Astrocyte of the spinal cord (primary cell): ENCODE measurements at regions not wholly inside any gene's neighbourhood (a gene's known extent, or its start where the extent isn't known, plus 50 kb on each side); places are given as distances from the start of the nearest gene placed in this dataset.

ENCODE experiments used
- DNase-seq: peaks from one replicate; pipeline ENCODE4 v3.0.0; 2011; ENCODE audit warnings: low read depth, low spot score
- H3K4me3 ChIP-seq: 2 replicates; pipeline ENCODE4 v1.5.1; 2011; ENCODE audit warnings: low read depth, mild to moderate bottlenecking, low read length, moderate library complexity
- in situ Hi-C: cut with HindIII; loops from 2 replicates; pipeline ENCODE4 v1.10.0; 2017; ENCODE audit warnings: low sequenced_read_pairs
- TF ChIP-seq, protein P1 (sequence below): IDR thresholded peaks from 2 replicates; pipeline ENCODE4 v1.5.1; 2012; ENCODE audit warnings: low read depth, mild to moderate bottlenecking, low read length, inconsistent platforms

DNA sequence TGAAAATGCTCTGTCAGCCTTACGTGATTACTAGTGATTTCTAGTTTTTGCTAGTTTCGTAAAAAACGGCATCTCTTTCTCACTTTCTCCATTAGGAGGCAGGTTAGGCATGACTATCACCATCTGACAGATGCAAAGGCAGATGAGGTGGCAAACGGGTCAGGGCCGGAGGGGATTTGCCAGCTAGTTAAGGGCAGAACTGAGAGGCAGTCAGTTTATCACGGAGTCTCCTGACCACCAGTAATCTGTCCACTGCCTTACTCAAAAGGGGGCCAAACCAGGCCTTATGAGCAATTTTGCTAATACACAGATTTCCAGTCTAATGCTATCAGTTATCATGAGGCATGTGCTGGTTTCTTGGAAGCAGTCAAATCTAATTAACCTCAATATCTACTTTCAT is 159.3 kb downstream of the TSEN15 start:
- TF ChIP-seq, protein P1, sequence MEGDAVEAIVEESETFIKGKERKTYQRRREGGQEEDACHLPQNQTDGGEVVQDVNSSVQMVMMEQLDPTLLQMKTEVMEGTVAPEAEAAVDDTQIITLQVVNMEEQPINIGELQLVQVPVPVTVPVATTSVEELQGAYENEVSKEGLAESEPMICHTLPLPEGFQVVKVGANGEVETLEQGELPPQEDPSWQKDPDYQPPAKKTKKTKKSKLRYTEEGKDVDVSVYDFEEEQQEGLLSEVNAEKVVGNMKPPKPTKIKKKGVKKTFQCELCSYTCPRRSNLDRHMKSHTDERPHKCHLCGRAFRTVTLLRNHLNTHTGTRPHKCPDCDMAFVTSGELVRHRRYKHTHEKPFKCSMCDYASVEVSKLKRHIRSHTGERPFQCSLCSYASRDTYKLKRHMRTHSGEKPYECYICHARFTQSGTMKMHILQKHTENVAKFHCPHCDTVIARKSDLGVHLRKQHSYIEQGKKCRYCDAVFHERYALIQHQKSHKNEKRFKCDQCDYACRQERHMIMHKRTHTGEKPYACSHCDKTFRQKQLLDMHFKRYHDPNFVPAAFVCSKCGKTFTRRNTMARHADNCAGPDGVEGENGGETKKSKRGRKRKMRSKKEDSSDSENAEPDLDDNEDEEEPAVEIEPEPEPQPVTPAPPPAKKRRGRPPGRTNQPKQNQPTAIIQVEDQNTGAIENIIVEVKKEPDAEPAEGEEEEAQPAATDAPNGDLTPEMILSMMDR, result no peak
- in situ Hi-C loops, result no loop called here
- H3K4me3 ChIP-seq, result no peak overlapping the region
- no peak for DNase-seq

DNA sequence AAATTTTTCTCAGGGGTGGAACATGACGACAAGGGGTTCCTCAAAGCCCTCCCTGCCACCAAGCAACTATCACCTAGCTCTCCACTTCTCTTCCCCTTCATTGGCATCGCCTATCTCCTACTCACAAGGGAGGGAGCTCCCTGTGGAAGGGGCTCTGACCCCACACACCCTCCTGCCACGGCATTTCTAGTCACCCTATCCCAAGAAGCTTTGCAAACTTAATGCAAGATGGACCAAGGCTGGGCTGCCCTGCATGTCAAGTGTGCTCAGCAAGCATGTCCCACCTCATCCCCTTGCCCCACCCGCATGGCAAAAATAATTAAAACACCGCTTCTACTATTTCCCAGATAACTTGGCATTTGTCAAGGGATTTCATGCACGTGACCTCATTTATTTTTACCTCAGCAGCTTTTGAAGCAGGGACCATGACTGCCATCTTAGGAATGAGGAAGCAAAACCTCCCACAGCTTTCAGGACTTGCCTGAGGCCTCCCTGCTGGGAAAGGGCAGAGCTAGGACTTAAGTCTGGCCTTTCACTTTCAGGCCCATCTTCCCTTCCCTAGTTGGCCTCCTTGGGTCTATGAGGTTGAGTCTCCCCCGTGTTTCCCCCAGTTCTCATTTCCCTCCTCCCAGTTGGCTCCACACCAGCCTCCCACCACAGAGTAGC is 161.3 kb downstream of the TSEN15 start:
- in situ Hi-C loops, result no loop called here
- DNase-seq, result peak; percentile 88
- TF ChIP-seq, protein P1, result no peak
- no peak overlapping the region for H3K4me3 ChIP-seq

DNA sequence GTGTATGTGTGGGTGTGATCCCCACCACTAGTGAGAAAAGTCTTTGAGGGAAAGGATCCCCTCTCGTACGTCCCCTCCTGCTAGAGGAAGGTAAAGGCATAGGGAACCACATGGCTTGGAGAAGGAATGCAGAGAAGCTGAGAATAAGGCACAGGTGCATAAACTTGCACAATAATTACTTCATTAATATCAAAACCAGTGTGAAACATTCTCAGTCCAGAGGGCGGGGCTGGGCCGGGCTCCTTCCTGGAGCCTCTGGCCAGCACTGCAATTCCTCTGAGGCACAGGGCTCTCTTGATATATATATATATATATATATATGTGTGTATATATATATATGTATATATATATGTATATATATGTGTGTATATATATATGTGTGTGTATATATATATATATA is 162.6 kb downstream of the TSEN15 start:
- H3K4me3 ChIP-seq, result no peak overlapping the region
- no peak for DNase-seq
- TF ChIP-seq, protein P1, result no peak
- in situ Hi-C loops, result no loop called here

DNA sequence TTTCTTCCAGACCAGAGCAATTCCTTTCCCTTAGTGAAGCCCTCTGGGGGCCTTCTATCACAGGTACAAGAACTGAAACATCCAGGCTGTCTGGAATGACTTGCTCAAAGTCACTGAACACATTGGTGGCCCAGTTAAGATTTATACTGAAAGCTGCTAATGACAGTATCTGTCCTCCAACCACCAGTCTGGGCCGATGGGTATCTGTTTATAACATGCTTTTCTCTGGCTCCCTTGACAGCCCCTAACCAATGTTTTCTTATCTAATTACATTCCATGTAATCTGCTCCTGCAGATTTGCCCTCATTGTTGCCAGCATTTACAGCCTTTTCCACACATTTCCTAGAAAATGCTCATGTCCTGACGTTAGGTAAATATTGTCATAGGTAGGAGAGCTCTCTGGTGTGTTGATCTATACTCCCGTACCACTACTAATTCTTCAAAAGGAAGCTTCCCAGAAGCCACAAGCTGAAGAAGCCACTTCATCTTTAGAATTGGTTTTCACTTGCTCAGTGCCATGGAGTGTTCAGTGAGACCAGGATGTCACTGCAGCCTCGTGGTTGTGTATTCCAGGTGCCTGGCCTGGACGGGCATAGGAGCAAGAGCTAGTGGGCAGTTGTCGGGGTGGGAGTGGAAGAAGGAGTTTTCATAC is 163.9 kb downstream of the TSEN15 start:
- TF ChIP-seq, protein P1, result no peak
- no peak overlapping the region for H3K4me3 ChIP-seq
- in situ Hi-C loops, result no loop called here

DNA sequence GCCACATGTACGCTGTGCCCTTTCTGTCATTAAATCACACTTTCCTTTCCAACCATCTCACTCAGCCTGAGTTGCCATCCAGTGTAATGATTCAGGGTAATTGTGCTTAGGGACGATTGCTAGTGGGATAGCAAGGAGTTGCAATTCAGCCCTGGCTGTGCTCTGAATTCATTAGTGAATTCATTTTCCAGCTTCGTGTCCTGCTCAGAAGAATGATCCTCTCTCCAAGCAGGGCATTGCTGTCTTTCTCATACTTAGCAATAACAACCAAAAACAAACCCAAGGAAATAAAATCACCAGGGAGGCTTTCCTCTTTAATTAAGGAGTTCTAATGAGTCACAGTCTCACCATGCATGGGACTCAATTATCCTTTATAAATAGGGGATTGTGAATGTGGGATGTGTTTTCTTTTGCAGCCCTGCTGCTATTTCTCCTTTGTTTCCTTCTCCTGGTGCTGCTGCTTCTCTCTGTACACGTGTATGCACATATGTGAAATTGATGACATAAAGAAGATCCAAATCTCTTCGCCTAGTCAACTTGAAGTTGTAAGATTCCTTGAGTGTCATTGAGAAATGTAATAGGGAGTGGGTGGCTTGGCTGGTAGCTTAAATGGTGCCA is 167.0 kb downstream of the TSEN15 start:
- H3K4me3 ChIP-seq, result no peak overlapping the region
- in situ Hi-C loops, result no loop called here
- TF ChIP-seq, protein P1, result no peak
- DNase-seq, result no peak

More for the DNA sequence above, 163.9 kb downstream of the TSEN15 start:
- no peak for DNase-seq

DNA sequence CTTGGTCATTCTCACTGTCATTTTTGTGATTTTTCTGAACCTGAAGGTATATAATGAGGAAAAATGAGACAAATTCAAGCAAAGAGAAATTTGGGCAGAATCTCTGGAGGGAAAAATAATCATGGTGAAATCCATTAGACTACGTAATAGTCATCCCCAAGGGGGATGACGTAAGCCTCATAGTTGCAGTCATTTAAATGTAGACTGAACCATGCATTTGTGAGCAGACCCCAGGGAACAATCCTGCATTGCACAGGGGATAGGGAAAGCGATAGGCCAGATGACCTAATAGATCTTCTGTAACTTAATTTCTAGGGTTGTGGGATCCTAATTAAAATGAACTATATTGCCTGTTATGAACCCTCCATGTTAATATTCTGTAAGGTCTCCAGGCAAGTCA is 167.4 kb upstream of the C1orf21 start:
- in situ Hi-C loops, result no loop called here
- no peak overlapping the region for H3K4me3 ChIP-seq
- DNase-seq, result no peak
- TF ChIP-seq, protein P1, result no peak
